ENCODE measurements at regions not wholly inside any gene's neighbourhood (a gene's known extent, or its start where the extent isn't known, plus 50 kb on each side); places are given as distances from the start of the nearest gene placed in this dataset.

DNA sequence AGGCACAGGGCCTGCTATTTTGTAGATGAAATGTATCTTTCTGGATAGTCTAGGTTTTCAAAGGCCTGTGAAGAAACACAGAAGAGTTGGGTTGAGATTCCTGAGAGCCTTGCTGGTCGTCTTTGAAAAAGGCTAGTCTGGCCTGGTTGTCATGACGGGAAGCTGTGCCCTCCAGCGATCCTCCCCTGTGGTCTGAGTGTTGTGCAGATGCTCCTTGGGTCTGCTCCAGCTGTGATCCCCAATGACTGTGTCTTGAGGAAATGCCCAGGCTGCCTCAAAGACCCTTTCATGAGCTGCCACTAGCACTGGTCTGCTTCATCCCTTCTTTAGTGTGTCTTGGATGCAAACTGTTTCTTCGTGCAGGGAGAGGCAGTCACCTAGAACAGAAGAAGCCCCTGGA is 111.0 kb upstream of the SYNPR start:
- H3K27me3 ChIP-seq (ENCODE audit: control insufficient read depth in 2 of 2, insufficient read depth in 2 of 2, low read length in 2 of 2) = no peaks in the 10 kb centered on the region
- Mint-ChIP-seq H3K9me3 (peaks cover 0 to 23% (median 7%) of the 10 kb centered on the region in 11 donors), H3K27me3 (no peaks in the 10 kb centered on the region), H3K36me3 (no peaks in the 10 kb centered on the region), H3K4me1 (no peaks in the 10 kb centered on the region), H3K4me3 (no peak overlapping the region), H3K27ac (no peak overlapping the region)
- H3K36me3 ChIP-seq (ENCODE audit: control insufficient read depth in 2 of 3, insufficient read depth in 3 of 3, low read length in 3 of 3) = no peaks in the 10 kb centered on the region
- intact Hi-C loops (cut with micrococcal nuclease) = no loop called here
- ChIA-PET CTCF (no interaction called here), POLR2A (no interaction called here)
- no peaks in the 10 kb centered on the region for H3K4me1 ChIP-seq (ENCODE audit: control insufficient read depth in 2 of 2, insufficient read depth in 2 of 2, low read length in 2 of 2)
- no peak overlapping the region for H3K4me3 ChIP-seq (ENCODE audit: low read length)
- H3K9me3 ChIP-seq (ENCODE audit: control insufficient read depth in 2 of 3, low read length in 3 of 3) = no peaks in the 10 kb centered on the region
- ATAC-seq (no peak), DNase-seq (no peak)
- H3K27ac ChIP-seq (ENCODE audit: low read depth, low read length) = no peak overlapping the region

DNA sequence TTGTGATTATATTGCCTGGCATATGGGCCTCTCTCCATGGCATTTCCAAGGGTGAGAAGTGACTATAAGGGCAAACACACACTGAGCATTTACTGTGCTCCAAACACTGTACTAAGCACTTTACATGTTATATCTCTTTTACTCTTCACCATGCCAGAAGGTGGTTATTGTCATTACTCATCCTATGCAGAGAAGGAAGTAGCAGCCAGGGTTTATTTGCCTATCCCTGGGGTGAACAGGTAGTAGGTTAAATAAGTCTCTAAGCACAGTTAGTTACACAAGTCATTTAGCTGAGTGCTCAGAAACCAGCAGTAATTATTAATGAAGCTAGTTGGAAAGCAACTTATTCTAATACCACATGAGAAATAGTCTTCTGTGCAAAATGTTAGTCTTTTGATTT is 109.9 kb upstream of the SYNPR start:
- H3K9me3 Mint-ChIP-seq = peaks cover 0 to 19% (median 4%) of the 10 kb centered on the region in 11 donors
- ChIA-PET CTCF (no interaction called here), POLR2A (no interaction called here)
- intact Hi-C loops (cut with micrococcal nuclease) = no loop called here
- no peaks in the 10 kb centered on the region for H3K27me3 Mint-ChIP-seq
- no peaks in the 10 kb centered on the region for H3K4me1 Mint-ChIP-seq
- H3K36me3 Mint-ChIP-seq = no peaks in the 10 kb centered on the region
- Histone ChIP-seq H3K27me3 (ENCODE audit: control insufficient read depth in 2 of 2, insufficient read depth in 2 of 2, low read length in 2 of 2) (no peaks in the 10 kb centered on the region), H3K27ac (ENCODE audit: low read depth, low read length) (no peak overlapping the region), H3K4me3 (ENCODE audit: low read length) (no peak overlapping the region), H3K9me3 (ENCODE audit: control insufficient read depth in 2 of 3, low read length in 3 of 3) (no peaks in the 10 kb centered on the region), H3K36me3 (ENCODE audit: control insufficient read depth in 2 of 3, insufficient read depth in 3 of 3, low read length in 3 of 3) (no peaks in the 10 kb centered on the region), H3K4me1 (ENCODE audit: control insufficient read depth in 2 of 2, insufficient read depth in 2 of 2, low read length in 2 of 2) (no peaks in the 10 kb centered on the region)
- H3K4me3 Mint-ChIP-seq = no peak overlapping the region
- ATAC-seq = no peak
- no peak for DNase-seq
- no peak overlapping the region for H3K27ac Mint-ChIP-seq

DNA sequence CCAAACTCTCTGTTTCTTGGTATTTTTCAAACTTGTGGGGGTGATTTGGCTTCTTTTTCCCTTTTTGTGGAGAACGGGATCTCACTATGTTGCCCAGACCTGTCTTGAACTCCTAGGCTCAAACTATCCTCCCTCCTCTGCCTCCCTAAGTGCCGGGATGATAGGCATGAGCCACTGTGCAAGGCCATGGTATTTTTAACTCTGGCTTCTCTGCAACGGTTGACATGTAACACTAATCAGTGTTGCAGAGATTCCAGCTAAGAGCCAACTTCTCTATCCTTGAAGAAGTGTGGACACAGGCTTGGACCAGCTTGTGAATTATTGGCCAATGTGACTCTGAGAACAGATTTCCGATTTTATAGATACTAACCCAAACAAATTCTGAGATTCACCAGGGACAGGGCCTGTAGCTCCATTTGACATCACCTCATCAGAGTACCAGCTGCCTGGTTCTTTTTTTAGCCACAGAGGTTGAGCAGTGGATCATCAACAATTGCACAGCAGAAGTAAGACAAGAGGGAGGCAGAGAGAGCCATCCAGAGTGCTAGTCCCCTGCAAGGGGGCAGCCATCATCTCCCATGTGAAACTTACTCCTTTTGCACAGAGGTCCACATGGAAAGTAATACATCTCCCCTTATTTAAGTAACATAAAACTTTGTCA is 98.1 kb upstream of the SYNPR start:
- DNase-seq = no peak
- no peak overlapping the region for H3K4me3 Mint-ChIP-seq
- H3K9me3 ChIP-seq (ENCODE audit: control insufficient read depth in 2 of 3, low read length in 3 of 3) = no peaks in the 10 kb centered on the region
- H3K4me1 Mint-ChIP-seq = no peaks in the 10 kb centered on the region
- no peaks in the 10 kb centered on the region for H3K4me1 ChIP-seq (ENCODE audit: control insufficient read depth in 2 of 2, insufficient read depth in 2 of 2, low read length in 2 of 2)
- ATAC-seq = no peak
- H3K27me3 ChIP-seq (ENCODE audit: control insufficient read depth in 2 of 2, insufficient read depth in 2 of 2, low read length in 2 of 2) = no peaks in the 10 kb centered on the region
- H3K36me3 Mint-ChIP-seq = no peaks in the 10 kb centered on the region
- no peak overlapping the region for H3K4me3 ChIP-seq (ENCODE audit: low read length)
- H3K36me3 ChIP-seq (ENCODE audit: control insufficient read depth in 2 of 3, insufficient read depth in 3 of 3, low read length in 3 of 3) = no peaks in the 10 kb centered on the region
- H3K27ac Mint-ChIP-seq = no peak overlapping the region
- intact Hi-C loops (cut with micrococcal nuclease) = no loop called here
- H3K27me3 Mint-ChIP-seq = no peaks in the 10 kb centered on the region
- CTCF ChIA-PET = no interaction called here
- peaks cover 0 to 12% (median 4%) of the 10 kb centered on the region in 11 donors for H3K9me3 Mint-ChIP-seq
- POLR2A ChIA-PET = no interaction called here
- H3K27ac ChIP-seq (ENCODE audit: low read depth, low read length) = no peak overlapping the region

DNA sequence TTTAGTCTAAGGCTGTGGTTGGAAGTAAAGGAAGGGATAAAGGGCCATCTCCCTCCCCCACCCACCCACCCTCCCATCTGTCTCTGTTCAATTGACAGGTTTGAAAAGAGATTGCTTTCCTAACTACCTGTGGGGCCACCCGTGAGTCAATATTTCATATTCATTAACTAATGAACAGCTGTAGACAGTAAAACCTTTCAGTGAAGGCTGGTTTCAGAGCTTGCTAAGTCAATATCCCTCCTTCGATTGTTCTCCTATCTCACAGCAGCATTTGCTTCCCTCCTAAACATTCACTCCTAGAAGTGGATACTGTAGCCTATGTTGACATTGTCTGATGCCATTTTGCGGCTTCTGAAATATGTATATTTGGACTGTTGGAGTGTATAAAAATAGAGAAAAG is 85.9 kb upstream of the SYNPR start:
- no peaks in the 10 kb centered on the region for H3K4me1 Mint-ChIP-seq
- no peaks in the 10 kb centered on the region for H3K36me3 ChIP-seq (ENCODE audit: control insufficient read depth in 2 of 3, insufficient read depth in 3 of 3, low read length in 3 of 3)
- intact Hi-C loops (cut with micrococcal nuclease) = no loop called here

DNA sequence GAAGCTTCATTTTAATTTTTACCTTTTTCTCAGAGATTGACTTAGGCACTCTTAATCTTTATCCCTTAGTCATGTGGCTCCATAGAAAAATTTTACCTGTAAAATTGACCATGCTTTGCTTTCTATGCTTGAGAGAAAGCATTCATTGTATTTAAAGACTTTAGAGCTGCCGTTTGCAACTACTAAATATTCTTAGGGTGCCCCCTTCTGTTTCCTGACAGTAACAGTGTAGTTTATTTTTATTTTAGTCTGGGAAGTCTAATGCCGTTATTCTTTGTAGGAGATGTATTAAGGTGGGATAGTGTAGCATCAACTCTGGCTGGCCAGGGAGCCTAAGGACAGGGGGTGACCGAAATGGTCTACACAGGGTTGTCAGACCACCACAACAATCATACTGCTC is 84.5 kb upstream of the SYNPR start:
- Histone ChIP-seq H3K27me3 (ENCODE audit: control insufficient read depth in 2 of 2, insufficient read depth in 2 of 2, low read length in 2 of 2) (no peaks in the 10 kb centered on the region), H3K9me3 (ENCODE audit: control insufficient read depth in 2 of 3, low read length in 3 of 3) (no peaks in the 10 kb centered on the region), H3K27ac (ENCODE audit: low read depth, low read length) (no peak overlapping the region), H3K4me1 (ENCODE audit: control insufficient read depth in 2 of 2, insufficient read depth in 2 of 2, low read length in 2 of 2) (no peaks in the 10 kb centered on the region), H3K36me3 (ENCODE audit: control insufficient read depth in 2 of 3, insufficient read depth in 3 of 3, low read length in 3 of 3) (no peaks in the 10 kb centered on the region), H3K4me3 (ENCODE audit: low read length) (no peak overlapping the region)
- Mint-ChIP-seq H3K9me3 (peaks cover 0 to 11% (median 3%) of the 10 kb centered on the region in 11 donors), H3K27me3 (peaks cover 0 to 5% (median 0%) of the 10 kb centered on the region in 5 donors), H3K4me3 (no peak overlapping the region), H3K36me3 (no peaks in the 10 kb centered on the region), H3K4me1 (no peaks in the 10 kb centered on the region), H3K27ac (no peak overlapping the region)
- DNase-seq = no peak
- POLR2A ChIA-PET = no interaction called here
- intact Hi-C loops (cut with micrococcal nuclease) = no loop called here
- CTCF ChIA-PET = no interaction called here
- ATAC-seq = no peak

More for the DNA sequence above, 85.9 kb upstream of the SYNPR start:
- no peak overlapping the region for H3K27ac Mint-ChIP-seq
- POLR2A ChIA-PET = no interaction called here
- Histone ChIP-seq H3K4me3 (ENCODE audit: low read length) (no peak overlapping the region), H3K4me1 (ENCODE audit: control insufficient read depth in 2 of 2, insufficient read depth in 2 of 2, low read length in 2 of 2) (no peaks in the 10 kb centered on the region), H3K9me3 (ENCODE audit: control insufficient read depth in 2 of 3, low read length in 3 of 3) (no peaks in the 10 kb centered on the region), H3K27ac (ENCODE audit: low read depth, low read length) (no peak overlapping the region), H3K27me3 (ENCODE audit: control insufficient read depth in 2 of 2, insufficient read depth in 2 of 2, low read length in 2 of 2) (no peaks in the 10 kb centered on the region)
- ATAC-seq (no peak), DNase-seq (no peak)
- peaks cover 0 to 11% (median 2%) of the 10 kb centered on the region in 11 donors for H3K9me3 Mint-ChIP-seq
- H3K27me3 Mint-ChIP-seq = peaks cover 0 to 5% (median 0%) of the 10 kb centered on the region in 5 donors
- no peaks in the 10 kb centered on the region for H3K36me3 Mint-ChIP-seq
- no peak overlapping the region for H3K4me3 Mint-ChIP-seq
- CTCF ChIA-PET = no interaction called here

DNA sequence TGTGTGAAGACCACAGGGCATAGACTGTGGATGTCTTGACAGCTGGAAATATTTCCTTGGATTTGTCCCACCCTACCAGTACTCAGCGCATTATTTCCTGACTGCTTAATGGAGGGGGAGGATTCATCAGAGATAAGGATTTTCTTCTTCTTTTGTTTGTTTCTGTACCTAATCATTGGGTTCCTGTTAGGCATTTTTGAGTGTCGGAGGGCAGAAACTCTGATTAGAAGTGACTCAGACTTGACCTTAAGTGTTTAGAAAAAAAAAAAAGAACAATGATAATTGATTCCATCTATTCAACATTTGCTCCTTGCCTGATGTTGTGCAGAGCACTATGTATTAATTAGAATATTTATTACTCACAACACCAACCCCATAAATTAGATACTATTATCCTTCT is 78.5 kb upstream of the SYNPR start:
- DNase-seq (no peak), ATAC-seq (no peak)
- H3K27ac ChIP-seq (ENCODE audit: low read depth, low read length) = no peak overlapping the region
- Mint-ChIP-seq H3K9me3 (peaks cover 0 to 10% (median 1%) of the 10 kb centered on the region in 11 donors), H3K4me1 (no peaks in the 10 kb centered on the region), H3K27me3 (peaks cover 0 to 9% (median 0%) of the 10 kb centered on the region in 5 donors), H3K27ac (no peak overlapping the region), H3K36me3 (no peaks in the 10 kb centered on the region), H3K4me3 (no peak overlapping the region)
- no peaks in the 10 kb centered on the region for H3K27me3 ChIP-seq (ENCODE audit: control insufficient read depth in 2 of 2, insufficient read depth in 2 of 2, low read length in 2 of 2)
- H3K36me3 ChIP-seq (ENCODE audit: control insufficient read depth in 2 of 3, insufficient read depth in 3 of 3, low read length in 3 of 3) = no peaks in the 10 kb centered on the region
- intact Hi-C loops (cut with micrococcal nuclease) = no loop called here
- POLR2A ChIA-PET = no interaction called here
- no peaks in the 10 kb centered on the region for H3K9me3 ChIP-seq (ENCODE audit: control insufficient read depth in 2 of 3, low read length in 3 of 3)
- CTCF ChIA-PET = no interaction called here
- no peak overlapping the region for H3K4me3 ChIP-seq (ENCODE audit: low read length)
- H3K4me1 ChIP-seq (ENCODE audit: control insufficient read depth in 2 of 2, insufficient read depth in 2 of 2, low read length in 2 of 2) = no peaks in the 10 kb centered on the region

DNA sequence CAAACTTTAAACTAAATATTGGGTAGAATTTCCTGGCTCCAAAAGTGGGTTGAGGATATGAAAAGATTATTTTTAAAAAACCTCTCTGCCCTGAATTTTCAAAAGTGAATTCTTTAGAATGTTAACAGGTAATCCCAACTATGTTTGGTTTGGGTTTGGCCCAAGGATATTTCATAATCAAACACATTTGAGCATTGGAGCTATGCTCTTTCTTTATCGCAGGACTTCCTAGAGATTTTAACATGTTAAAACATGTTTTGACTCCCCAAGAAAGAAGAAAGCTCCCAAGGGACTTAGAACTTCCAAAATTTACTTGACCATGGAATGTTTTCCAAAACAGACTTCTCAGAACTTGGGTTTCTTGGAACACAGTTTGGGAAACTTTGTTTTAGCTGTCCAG is 75.6 kb upstream of the SYNPR start:
- no peak overlapping the region for H3K27ac ChIP-seq (ENCODE audit: low read depth, low read length)
- H3K27me3 ChIP-seq (ENCODE audit: control insufficient read depth in 2 of 2, insufficient read depth in 2 of 2, low read length in 2 of 2) = no peaks in the 10 kb centered on the region
- no peaks in the 10 kb centered on the region for H3K9me3 ChIP-seq (ENCODE audit: control insufficient read depth in 2 of 3, low read length in 3 of 3)
- H3K4me1 ChIP-seq (ENCODE audit: control insufficient read depth in 2 of 2, insufficient read depth in 2 of 2, low read length in 2 of 2) = no peaks in the 10 kb centered on the region
- no peaks in the 10 kb centered on the region for H3K36me3 Mint-ChIP-seq
- H3K4me3 ChIP-seq (ENCODE audit: low read length) = no peak overlapping the region
- ChIA-PET CTCF (no interaction called here), POLR2A (no interaction called here)
- ATAC-seq = no peak
- no peak overlapping the region for H3K4me3 Mint-ChIP-seq
- DNase-seq = no peak
- no peaks in the 10 kb centered on the region for H3K36me3 ChIP-seq (ENCODE audit: control insufficient read depth in 2 of 3, insufficient read depth in 3 of 3, low read length in 3 of 3)
- peaks cover 0 to 16% (median 3%) of the 10 kb centered on the region in 11 donors for H3K9me3 Mint-ChIP-seq
- intact Hi-C loops (cut with micrococcal nuclease) = no loop called here
- no peaks in the 10 kb centered on the region for H3K4me1 Mint-ChIP-seq
- H3K27me3 Mint-ChIP-seq = peaks cover 0 to 5% (median 0%) of the 10 kb centered on the region in 5 donors
- no peak overlapping the region for H3K27ac Mint-ChIP-seq

All from naive thymus-derived CD4-positive, alpha-beta T cell (primary cell).